GM12878 (cell line): ENCODE measurements at regions not wholly inside any gene's neighbourhood (a gene's known extent, or its start where the extent isn't known, plus 50 kb on each side); places are given as distances from the start of the nearest gene placed in this dataset.

Experiments
- ATF7 ChIP-seq: fragments of 450-650 bp; IDR thresholded peaks from 2 replicates; pipeline ENCODE4 v1.6.1; 2016; ENCODE audit warnings: low read depth, mild to moderate bottlenecking
- GABPA ChIP-seq: IDR thresholded peaks from 2 replicates; pipeline ENCODE4 v1.6.1; 2014; ENCODE audit warnings: antibody characterized with exemption, low read depth, mild to moderate bottlenecking, inconsistent platforms
- HDAC6 ChIP-seq: fragments of 200-600 bp; sonication (generic); IDR thresholded peaks from one replicate; pipeline ENCODE4 v1.8.0; 2017; ENCODE audit warnings: antibody characterized with exemption; ENCODE audit not compliant: unreplicated experiment
- IKZF1 ChIP-seq: fragments of 450-650 bp; conservative IDR thresholded peaks from 2 replicates; pipeline ENCODE4 v1.6.1; 2017; ENCODE audit warnings: antibody characterized with exemption, mild to moderate bottlenecking
- LARP7 ChIP-seq: fragments of 450-650 bp; IDR thresholded peaks from 2 replicates; pipeline ENCODE4 v1.6.1; 2017; ENCODE audit warnings: mild to moderate bottlenecking
- STAT3 ChIP-seq: IDR thresholded peaks from 2 replicates; pipeline ENCODE4 v1.6.1; 2011; ENCODE audit warnings: low read depth, low read length, improper control_type of control experiment
- TF ChIP-seq, protein P1 (sequence below): IDR thresholded peaks from 2 replicates; pipeline ENCODE4 v1.6.1; 2012; ENCODE audit warnings: improper control_type of control experiment, low read depth, low read length; ENCODE audit not compliant: insufficient replicate concordance
- TF ChIP-seq, protein P2 (sequence below): IDR thresholded peaks from 2 replicates; pipeline ENCODE4 v1.6.1; 2011; ENCODE audit warnings: low read depth, low read length, improper control_type of control experiment, borderline replicate concordance

GRCh38 chr5:112684121-112684520, 53.6 kb upstream of the APC start (continued):
- TF ChIP-seq, protein P1, sequence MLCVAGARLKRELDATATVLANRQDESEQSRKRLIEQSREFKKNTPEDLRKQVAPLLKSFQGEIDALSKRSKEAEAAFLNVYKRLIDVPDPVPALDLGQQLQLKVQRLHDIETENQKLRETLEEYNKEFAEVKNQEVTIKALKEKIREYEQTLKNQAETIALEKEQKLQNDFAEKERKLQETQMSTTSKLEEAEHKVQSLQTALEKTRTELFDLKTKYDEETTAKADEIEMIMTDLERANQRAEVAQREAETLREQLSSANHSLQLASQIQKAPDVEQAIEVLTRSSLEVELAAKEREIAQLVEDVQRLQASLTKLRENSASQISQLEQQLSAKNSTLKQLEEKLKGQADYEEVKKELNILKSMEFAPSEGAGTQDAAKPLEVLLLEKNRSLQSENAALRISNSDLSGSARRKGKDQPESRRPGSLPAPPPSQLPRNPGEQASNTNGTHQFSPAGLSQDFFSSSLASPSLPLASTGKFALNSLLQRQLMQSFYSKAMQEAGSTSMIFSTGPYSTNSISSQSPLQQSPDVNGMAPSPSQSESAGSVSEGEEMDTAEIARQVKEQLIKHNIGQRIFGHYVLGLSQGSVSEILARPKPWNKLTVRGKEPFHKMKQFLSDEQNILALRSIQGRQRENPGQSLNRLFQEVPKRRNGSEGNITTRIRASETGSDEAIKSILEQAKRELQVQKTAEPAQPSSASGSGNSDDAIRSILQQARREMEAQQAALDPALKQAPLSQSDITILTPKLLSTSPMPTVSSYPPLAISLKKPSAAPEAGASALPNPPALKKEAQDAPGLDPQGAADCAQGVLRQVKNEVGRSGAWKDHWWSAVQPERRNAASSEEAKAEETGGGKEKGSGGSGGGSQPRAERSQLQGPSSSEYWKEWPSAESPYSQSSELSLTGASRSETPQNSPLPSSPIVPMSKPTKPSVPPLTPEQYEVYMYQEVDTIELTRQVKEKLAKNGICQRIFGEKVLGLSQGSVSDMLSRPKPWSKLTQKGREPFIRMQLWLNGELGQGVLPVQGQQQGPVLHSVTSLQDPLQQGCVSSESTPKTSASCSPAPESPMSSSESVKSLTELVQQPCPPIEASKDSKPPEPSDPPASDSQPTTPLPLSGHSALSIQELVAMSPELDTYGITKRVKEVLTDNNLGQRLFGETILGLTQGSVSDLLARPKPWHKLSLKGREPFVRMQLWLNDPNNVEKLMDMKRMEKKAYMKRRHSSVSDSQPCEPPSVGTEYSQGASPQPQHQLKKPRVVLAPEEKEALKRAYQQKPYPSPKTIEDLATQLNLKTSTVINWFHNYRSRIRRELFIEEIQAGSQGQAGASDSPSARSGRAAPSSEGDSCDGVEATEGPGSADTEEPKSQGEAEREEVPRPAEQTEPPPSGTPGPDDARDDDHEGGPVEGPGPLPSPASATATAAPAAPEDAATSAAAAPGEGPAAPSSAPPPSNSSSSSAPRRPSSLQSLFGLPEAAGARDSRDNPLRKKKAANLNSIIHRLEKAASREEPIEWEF = no peak
- no peak for TF ChIP-seq LARP7
- TF ChIP-seq IKZF1 = peak; percentile 57
- TF ChIP-seq GABPA = no peak
- no peak for TF ChIP-seq ATF7
- TF ChIP-seq, protein P2, sequence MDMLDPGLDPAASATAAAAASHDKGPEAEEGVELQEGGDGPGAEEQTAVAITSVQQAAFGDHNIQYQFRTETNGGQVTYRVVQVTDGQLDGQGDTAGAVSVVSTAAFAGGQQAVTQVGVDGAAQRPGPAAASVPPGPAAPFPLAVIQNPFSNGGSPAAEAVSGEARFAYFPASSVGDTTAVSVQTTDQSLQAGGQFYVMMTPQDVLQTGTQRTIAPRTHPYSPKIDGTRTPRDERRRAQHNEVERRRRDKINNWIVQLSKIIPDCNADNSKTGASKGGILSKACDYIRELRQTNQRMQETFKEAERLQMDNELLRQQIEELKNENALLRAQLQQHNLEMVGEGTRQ = no peak
- no peak for TF ChIP-seq HDAC6
- no peak for TF ChIP-seq STAT3
- TF ChIP-seq, all 136 proteins: peak for 10
